NAMALWA (cell line): ENCODE measurements at regions not wholly inside any gene's neighbourhood (a gene's known extent, or its start where the extent isn't known, plus 50 kb on each side); places are given as distances from the start of the nearest gene placed in this dataset.
"Not testable (repeated sequence)": the region's sequence is repeated elsewhere in the genome, so short reads cannot be mapped to it uniquely, and the experiment has no call there.

ENCODE experiments used
- DNase-seq: peaks from one replicate; pipeline ENCODE4 v3.0.0-alpha.2; 2015; ENCODE audit warnings: low spot score

DNA sequence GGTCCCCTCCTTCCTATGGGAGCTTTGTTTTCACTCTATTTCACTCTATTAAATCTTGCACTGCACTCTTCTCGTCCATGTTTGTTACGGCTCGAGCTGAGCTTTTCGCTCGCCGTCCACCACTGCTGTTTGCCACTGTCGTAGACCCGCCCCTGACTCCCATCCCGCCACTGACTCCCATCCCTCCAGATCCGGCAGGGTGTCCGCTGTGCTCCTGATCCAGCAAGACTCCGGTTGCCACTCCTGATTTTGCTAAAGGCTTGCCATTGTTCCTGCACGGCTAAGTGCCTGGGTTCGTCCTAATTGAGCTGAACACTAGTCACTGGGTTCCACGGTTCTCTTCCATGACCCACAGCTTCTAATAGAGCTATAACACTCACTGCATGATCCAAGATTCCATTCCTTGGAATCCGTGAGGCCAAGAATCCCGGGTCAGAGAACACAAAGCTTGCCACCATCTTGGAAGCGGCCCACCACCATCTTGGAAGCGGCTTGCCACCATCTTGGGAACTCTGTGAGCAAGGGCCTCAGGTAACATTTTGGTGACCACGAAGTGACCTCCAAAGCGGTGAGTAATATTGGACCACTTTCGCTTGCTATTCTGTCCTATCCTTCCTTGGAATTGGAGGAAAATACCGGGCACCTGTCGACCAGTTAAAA, 2025.4 kb downstream of the OLFM4 start:
- DNase-seq = not testable (repeated sequence)

DNA sequence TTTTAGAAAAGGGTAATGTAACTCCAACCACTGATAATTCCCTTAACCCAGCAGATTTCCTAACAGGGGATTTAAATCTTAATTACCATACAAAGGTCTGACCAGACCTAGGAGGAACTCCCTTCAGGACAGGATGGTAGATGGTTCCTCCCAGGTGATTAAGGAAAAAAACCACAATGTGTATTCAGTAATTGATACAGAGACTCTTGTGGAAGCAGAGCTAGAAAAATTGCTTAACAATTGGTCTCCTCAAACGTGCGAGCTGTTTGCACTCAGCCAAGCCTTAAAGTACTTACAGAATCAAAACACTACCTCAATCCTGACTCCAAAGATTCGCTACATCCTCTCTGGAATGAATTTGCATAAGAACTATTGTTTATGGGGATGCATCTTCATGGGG, 2027.1 kb downstream of the OLFM4 start:
- DNase-seq = not testable (repeated sequence)

DNA sequence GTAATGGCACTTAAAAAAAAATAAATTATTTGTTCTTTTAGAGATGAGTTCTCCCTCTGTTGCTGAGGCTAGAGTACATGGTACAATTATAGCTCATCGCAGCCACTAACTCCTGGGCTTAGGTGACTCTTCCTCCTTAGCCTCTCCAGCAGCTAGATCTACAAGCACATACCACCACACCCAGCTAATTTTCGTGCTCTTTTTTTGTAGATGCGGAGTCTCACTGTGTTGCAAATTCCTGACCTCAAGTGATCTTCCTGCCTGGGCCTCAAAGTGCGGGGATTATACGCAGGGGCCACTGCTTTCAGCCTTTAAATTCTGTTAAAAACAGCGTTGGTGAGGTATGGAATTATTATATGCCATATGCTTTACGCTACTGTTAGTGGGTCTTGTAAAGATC, 2034.0 kb downstream of the OLFM4 start:
- DNase-seq = no peak

DNA sequence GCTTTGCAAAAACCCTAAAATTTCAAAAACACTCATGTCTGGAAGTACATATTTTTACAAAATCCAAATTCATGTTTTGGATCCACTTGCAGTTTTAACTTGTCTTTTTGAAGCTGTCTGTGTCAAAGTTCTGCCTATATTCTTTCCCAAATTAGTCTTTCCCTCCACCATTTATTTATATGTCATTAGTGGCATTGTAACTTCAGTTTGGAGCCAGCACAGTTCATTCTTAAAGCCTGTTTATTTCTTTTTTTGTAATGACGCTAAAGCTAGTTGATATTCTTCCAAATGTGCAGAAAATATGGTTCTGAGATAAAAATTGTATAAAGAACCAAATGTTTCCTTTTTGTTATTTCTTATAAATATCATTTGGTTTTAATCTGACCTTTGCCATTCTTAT, 2039.3 kb downstream of the OLFM4 start:
- DNase-seq = no peak

DNA sequence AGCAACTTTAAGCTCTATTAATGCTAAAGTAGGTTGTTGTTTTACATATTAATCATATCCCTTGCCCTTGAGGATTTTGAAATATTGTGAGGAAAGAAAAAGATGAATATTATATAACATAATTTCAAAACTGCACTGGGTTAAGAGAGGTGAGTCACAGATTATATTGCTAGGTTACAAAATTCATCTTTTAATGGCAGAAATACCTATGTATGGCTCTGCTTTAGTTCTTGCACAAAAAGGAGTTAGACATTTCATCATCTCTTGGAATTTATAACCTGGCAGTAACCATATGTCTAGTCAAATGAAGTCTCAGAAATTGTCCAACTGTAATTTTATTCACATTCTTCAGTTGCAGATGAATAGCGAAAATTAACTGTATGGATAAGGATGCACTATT, 2041.1 kb downstream of the OLFM4 start:
- DNase-seq = no peak

DNA sequence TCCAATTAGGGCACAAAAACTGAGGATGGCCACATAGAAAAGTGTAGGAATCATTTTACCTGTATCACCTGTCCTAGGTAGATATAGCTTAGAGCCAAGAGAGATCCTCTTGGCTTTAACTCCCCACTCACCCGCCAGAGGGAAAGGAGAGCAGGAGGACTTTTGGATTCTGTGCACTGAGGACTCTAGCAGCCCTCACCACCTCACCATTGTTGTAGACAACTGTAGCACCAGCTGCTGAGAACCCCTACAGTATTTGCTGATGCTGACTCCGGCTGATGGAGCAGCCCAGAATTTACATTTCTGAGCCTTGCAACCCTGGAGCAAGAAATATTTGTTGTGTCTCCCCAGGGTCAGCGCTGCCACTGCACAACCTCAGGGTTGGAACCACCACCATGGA, 2044.4 kb downstream of the OLFM4 start:
- DNase-seq = no peak

DNA sequence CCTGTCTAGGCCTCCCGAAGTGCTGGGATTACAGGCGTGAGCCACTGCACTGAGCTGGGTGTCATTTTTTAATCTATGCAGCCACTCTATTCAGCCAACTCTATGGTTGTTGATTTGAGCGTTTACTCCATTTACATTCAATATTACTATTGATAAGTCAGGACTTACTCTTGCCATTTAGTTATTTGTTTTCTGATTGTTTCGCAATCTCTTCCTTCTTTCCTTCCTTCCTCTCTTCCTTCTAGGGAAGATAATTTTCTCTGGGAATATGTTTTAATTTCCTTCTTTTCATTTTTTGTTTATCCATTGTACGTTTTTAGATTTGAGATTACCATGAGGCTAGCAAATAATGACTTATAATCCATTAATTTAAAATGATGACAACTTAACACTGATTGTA, 2056.0 kb downstream of the OLFM4 start:
- no peak for DNase-seq

DNA sequence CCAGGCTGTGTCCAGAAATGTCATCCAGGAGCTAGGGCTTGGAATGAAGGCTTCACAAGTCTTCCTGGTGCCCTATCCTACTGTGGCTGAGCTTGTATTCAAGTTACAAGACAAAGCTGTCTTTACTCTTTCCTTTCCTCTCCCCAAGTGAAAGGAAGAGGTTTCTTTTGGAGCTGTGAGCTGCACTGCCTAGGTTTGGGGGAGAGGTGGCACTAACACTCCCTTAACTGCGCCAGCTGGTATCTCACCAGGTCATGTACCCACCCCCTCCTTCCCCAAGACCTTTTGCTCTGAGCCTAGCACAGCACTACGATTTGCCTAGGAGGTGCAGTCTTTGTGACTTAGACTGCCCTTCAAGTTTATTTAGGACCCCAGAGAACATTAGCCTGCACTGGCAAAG, 2053.6 kb upstream of the PRR20A start:
- no peak for DNase-seq

DNA sequence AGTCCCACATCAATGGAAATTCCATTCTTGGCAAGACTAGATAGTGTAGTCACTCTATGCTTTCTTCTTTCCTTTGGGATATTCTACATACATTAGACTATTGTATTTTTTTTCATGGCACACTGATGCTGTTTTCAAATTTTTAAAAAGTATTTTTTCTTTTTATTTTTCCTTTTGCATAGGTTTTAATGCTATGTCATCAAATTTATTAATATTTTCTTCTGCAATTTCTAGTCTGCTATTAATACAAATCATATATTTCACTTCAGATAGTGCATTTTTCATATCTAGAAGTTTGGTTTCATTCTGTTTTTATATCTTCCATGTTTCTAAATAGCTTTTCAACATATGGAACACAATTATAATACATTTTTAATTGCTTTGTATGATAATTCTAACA, 2050.1 kb upstream of the PRR20A start:
- no peak for DNase-seq

DNA sequence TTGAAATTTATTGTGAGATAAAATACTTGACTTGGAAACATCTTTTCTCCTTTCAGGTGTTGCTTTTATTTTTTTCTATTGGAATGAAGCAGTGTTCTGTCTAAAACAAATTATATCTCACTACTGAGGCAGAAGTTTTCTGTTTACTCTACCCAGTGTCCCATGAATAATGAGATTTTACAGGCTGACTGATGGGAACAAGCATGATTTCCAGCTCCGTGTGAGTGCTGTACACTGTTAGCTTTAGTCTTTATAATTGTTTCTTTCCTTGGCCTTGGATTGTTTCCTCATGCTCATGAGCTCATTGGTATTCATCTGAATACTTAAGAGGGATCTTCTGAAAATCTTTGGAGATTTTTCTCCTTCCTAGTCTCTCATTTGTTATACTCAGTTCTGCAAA, 2049.5 kb upstream of the PRR20A start:
- no peak for DNase-seq

DNA sequence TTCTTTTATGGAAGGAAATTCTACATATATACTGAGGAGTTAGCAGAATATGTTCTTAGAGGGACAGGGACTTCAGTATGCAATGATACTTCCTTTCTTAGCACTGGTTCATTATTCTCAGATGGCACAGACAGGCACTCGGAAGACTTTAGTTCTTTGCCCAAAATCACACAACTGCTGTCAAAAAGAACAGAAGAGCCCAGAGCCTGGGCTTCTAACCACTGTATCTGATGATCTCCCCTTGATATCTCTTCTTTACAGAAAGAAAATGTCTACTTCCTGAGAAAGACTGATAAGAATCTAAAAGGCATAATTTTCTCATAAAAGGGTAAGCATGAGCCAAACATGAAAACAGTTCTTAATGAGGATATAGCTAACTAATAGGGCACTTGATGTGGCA, 2034.2 kb upstream of the PRR20A start:
- DNase-seq = no peak

DNA sequence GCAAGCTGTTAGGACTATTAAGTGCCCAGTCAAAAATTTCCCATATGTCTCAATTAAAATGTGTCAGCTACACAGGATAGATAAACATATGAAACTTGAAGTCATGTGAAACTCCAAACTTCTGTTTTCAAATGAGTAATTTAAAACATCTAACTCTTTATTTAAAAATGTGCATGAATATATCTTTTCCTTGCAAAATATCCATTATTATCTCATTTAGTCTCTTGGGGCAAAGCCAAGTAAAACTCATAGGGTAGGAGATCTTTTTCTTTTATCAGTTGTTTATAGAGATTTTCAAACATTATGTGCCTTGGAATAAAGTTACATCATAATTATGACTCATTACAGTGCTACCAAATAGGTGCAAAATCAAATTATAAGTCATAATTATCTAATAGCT, 2020.1 kb upstream of the PRR20A start:
- no peak for DNase-seq

DNA sequence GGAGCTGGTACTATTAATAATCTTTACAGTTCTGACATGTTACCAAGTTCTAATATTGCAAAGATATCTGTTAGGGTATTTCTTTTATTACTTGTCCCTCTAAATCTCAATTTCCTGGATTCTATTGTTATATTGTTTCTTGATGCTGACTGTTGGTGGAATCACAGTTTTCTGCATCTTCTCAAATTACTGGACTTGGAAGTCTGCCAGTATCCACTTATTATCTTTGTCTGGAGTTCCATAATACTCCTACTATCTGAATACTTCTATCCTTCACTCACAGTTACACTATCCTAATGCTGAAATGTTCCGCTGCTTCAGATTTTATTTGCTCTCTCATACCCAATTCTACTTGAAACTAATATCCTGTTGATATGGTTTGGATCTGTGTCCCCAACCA, 1985.7 kb upstream of the PRR20A start:
- DNase-seq = no peak

DNA sequence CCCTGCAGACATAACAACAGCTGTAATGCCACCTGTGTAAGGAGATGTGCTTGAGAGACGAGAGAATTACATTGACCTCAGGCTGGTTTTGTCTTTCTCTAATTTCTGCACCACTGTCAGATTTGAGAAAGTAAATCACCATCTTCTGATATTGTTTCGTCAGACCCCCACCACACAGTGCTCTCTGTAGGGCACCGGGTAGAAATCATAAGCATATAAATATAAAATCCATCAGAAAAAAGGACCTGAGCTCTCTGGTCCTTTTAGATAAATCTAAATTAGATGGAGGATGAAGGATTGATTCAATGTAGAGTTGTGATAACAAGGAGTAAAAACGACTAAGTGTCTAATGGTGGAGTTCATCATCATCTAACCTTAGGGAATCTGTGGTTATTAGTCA, 1981.0 kb upstream of the PRR20A start:
- DNase-seq = no peak

DNA sequence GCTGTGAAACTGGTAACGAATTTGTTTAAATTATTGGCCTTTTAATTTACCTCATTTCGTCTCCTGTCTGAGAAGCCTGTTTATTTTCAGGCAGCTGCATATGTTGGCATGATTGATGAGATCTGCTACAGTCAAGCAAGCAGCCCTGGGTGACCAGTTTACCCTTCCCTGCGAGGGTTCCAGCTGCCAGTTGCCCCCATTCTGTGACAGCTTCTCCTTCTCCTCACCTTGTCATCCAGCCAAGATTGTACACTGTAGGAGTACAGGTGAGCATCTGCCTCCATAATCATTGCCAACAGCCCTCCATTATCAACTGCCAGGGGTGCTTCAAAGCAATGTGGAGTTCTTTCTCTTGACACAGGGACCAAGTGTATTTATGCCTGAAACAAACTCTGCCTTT, 1979.9 kb upstream of the PRR20A start:
- no peak for DNase-seq

DNA sequence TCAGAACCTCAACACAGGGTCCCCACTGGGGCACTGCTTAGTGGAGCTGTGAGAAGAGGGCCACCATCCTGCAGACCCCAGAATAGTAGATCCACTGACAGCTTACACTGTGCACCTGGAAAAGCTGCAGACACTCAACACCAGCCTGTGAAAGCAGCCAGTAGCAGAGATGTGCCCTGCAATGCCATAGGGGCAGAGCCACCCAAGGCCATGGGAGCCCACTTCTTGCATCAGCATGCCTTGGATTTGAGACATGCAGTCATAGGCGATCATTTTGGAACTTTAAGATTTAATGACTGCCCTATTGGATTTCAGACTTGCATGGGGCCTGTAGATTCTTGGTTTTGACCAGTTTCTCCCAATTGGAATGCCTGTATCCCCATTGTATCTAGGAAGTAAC, 1962.1 kb upstream of the PRR20A start:
- DNase-seq = not testable (repeated sequence)

DNA sequence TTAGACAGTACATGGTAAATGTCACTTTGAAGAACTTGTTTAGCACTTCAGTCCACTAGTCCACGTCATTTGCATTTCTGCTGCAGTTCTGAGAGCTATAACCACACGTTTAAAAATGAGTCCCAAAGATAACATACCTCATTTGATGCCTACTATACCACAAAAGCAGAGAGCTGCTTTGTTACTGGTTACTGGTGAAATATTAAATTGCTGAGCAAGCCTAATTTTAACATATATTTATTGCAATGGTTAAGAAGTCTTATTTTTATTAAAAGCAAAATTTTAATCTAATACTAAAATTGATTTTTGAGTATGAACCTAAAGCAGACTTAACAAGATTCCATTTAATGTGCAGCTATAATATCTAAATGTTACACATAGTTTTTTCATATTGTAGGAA, 1949.7 kb upstream of the PRR20A start:
- no peak for DNase-seq

DNA sequence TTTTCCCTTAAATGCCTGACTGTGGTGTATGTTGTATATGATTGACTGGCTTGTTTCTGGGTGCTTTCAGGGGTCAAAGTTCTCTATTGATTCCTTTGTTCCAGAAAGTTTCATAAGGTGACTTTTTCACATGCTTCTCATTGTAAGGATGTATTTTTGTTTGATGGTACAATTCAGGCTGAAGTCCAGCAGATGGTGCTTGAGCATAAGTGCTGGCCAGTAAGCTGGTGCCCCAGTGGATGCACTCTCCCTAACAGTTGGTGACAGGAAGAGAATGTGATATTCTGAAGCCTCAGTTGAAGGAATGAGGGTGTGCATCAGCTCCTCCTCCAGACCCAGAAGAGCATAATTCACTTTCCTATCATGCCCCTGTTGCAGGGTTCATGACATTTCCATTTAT, 1941.6 kb upstream of the PRR20A start:
- no peak for DNase-seq

DNA sequence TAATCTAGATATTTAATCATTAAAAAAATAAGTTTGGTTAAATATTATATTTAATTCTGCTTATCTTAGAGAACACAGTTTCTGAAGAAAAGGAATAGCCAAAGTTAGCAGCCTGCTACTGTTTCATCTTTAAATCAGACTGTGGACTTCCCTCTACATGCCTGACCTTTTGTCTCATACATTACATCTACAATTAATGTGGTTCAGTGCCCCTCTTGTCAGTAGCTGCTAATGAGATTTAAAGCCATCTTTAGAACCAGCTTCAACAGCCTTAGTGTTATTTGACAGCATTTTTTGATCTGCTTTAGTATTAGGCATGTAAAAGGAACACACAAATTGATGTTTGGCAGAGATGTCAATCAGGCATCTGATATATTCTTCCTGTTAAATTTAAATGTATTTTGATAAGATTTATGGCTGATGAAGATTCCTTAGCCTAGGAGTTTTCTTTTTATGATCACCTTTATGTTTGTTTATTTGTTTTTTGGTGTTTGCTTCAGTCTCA, 1925.8 kb upstream of the PRR20A start:
- no peak for DNase-seq

DNA sequence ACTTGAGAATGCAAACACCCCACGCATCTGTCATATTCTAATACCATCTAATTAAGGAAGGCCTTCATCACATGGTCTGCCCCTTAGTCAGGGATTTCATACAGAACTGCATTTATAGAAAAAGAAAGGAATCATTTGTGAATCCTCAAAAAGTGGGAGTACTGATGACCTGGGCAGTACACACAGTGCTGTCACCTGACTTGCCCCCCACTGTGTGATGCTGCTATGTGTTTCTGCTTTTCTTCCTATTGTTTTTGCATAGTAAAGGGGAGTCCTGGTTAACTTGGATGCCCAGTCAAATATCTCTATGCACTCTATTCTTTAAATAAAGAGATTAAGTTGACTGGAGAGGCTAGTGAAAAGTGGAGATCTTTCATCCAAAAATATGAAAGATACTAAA, 1921.2 kb upstream of the PRR20A start:
- no peak for DNase-seq

DNA sequence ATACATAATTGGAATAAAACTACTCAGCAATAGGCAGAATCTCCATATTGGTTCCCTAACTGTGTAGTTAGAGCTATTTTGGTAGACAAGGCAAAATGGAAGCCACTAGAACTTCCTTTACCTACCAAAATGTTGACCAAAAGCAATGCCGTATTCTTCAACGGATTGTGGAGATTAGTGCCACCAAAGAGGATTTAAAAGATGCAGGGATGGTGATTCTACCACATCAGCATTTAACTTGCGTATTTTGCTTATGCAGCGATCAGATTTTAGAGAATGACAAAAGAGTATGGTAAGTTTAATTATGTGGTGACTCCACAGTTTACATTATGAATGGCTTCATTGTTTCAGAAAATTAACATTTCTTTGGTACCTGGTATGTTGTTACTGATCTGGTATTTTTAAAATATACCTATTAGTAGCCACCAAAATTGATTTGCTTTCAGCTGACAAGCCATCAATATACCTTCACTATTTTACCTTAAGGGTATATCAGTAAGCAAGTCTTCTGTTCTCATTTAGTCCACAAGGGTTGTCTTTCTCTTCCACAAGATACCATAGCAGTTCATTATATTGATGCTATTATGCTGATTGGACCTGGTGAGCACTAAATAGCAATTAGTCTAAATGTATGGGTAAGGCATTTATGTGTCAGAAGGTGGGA, 1910.7 kb upstream of the PRR20A start:
- no peak for DNase-seq

DNA sequence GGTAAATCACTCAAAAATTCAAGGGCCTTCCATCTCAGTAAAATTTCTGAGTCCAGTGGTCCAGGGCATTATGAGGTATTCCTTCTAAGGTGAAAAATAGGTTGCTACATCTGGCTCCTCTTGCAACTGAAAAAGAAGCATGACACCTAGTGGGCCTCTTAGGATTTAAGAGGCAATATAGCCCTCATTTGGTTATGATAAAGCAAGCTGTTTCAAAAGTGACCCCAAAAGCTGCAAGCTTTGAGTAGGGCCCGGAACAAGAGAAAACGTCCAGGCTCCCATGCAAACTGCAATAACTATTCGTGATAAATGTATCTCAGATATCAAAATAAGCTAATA, 1910.2 kb upstream of the PRR20A start:
- no peak for DNase-seq

DNA sequence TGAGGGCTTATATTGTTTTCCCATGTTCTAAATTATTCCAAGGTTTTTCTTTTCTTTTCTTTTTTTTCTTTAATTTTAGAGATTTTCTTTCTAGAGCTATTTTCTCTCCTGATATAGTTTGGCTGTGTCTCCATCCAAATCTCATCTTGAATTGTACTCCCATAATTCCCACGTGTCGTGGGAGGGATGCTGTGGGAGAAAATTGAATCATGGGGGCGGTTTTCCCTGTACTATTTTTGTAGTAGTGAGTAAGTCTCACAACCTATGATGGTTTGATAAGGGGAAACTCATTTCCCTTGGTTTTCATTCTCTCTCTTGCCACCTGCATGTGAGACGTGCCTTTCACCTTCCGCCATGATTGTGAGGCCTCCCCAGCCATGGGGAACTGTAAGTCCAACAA, 1906.4 kb upstream of the PRR20A start:
- DNase-seq = no peak

DNA sequence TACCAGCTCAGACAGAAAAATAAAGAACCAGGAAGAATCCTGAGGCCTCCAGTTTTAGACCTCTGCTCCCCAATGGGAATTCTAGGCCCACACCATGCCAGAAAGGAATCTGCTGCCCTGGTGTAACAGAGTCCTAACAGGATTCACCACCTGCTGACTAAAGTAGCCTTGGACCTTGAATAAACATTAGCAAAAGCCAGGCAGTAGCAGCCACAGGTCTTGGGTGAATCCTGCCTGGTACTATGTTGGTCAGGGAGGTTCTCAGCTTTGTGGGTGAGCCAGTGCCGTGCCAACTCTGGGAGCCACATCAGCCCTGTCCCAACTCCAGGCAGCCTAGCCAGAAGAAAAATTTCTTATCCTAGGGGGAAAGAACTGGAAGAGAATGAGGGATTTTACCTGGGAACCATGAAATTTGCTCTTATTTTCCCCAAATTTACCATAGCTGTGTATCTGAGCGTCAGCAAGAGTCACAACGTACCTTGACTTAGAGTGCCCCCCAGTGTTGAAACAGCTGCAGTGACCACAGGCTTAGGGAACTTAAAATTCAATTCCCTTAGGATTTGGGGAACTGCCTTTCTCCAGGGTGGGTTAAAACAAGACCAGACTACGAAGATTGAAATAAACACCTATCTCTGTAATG, 1895.6 kb upstream of the PRR20A start:
- DNase-seq = peak; percentile 44
